Stimulated activated CD8-positive, alpha-beta memory T cell treated with anti-CD3 and anti-CD28 coated beads, Interleukin-15, amount 100 ng/mL, for 24 hours (primary cell): ENCODE measurements at regions not wholly inside any gene's neighbourhood (a gene's known extent, or its start where the extent isn't known, plus 50 kb on each side); places are given as distances from the start of the nearest gene placed in this dataset.
"Not testable (repeated sequence)": the region's sequence is repeated elsewhere in the genome, so short reads cannot be mapped to it uniquely, and the experiment has no call there.

Experiments
- DNase-seq: peaks from one replicate; pipeline ENCODE4 v3.0.0-alpha.2; 2020; ENCODE audit warnings: low read depth

DNA sequence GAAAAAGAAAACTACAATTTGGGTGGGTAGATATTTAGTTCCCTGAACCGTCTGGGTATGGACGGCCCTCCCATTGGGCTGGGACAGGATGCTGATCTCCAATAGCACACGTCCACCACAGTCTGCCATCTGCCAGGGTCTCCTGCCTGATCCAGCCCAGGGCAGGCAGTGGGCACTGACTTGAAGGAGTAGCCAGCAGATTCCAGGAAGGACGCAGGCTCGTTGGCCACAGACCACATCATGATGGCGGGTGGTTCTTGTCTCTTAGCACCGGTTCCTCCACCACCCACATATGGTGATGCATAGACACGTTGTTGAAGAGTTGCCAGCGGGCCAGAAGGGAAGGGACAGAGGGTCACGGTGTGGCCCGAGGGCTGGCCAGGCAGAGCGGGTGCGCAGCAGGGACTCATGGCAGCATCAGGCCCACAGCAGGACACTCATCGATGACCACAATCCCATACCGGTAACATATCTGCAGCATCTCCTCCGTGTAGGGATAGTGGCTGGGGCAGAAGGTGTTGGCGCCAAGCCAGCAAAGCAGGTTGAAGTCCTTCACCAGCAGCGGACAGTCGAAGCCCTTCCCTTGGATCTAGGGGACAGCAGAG, 155.8 kb upstream of the FAM174A start:
- DNase-seq: not testable (repeated sequence)

GRCh38 chr5:100364757-100365478, 170.3 kb upstream of the FAM174A start:
- DNase-seq: not testable (repeated sequence)

DNA sequence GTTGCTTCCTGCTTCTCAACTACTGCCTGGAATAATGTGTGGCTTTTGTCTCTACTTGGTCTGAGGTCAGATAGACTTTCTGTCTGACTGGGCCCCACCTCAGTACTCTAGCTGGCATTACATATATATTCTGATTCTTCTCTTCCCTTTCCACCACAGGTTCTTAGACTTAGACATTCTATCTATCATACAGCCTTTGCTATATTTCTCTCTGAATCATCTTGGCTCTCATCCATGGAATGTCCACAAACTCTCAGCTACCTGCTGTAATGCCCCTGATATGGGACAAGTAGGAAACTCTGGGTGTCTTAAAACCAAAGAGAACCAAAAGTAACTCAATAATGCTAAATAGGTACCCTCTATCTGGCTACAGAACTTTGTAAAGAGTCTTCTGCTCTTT, 170.8 kb upstream of the FAM174A start:
- not testable (repeated sequence) for DNase-seq

- not testable (repeated sequence) for DNase-seq
Measured at GRCh38 chr5:100359998-100360397, 175.2 kb upstream of the FAM174A start.

DNA sequence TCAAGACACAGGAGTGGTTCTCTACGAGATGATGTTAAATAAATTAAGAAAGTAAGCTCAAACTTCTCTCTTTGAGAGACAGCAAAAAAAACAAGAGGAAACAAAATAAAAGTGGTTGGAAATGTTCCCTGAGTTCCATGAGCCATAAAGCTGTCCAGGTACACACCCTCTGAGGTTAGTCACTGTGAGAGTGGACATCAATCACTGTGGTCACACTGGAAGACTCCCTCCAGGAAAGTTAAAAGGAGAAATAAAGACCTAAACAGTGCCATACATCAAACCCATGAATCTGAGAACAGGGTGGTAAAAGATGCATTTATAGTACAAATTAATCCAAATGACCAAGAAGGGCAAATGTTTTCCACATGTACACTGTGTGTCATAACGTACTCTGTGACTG, 188.9 kb upstream of the FAM174A start:
- not testable (repeated sequence) for DNase-seq

DNA sequence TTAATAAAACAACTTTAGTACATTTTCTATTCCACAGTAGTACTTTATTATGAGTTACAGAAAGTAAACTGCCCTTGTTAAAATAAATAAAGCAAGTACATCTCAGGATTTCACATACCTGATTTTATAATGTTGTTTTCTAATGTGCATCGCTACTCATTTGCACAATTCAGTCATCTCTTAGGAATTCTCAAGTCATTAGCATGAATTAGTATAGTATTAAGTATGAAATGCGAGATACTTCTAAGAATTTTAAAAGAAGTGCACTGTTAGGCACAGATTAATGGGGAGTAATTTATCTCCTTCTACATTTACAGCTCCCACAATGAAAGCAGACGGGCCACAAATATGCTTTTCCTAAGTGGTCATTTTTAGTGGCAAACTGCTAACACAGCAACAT, 193.7 kb upstream of the FAM174A start:
- not testable (repeated sequence) for DNase-seq

DNA sequence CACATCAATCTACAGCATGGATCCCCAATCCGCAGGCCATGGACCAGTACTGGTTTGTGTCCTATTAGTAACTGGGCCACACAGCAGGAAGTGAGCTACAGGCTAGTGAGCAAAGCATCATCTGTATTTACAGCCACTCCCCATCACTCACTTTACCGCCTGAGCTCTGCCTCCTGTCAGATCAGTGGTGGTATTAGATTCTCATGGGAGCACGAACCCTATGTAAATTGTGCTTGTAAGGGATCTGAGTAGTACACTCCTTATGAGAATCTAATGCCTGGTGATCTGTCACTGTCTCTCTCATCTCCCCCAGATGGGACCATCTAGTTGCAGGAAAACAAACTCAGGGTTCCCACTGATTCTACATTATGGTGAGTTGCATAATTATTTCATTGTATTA, 212.7 kb upstream of the FAM174A start:
- no peak for DNase-seq

GRCh38 chr5:100319885-100320284, 215.3 kb upstream of the FAM174A start:
- DNase-seq: no peak

DNA sequence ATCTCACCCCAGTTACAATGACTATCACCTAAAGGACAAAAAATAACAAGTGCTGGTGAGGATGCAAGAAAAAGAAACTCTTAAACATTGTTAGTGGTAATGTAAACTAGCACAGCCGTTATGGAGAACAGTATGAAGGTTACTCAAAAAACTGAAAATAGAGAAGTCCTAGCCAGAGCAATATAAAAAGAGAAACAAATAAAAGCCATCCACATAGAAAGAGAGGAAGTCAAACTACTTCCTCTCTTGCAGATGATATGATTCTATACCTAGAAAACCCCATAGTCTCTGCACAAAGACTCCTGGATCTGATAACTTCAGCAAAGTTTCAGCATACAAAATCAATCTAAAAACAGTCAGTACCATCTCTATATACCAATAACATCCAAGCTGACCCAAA, 221.5 kb upstream of the FAM174A start:
- DNase-seq: no peak

DNA sequence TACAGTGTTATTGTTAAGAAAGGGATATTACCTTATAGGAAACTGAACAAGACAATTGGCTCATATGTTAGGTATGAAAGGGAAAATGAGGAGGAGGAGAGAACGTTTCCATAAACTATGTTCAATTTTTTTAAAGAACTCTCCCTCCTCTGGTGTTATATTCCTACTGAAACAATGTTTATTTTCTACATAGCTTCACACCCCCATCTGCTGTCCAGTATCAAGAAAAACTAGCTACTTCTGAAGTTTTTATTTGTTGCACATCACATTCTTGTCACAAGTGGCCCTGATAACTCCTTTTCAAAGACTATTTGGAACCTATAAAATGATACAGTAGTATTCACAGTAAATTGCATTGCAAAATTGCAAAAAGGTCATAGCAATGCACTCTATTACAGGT, 223.4 kb upstream of the FAM174A start:
- no peak for DNase-seq

DNA sequence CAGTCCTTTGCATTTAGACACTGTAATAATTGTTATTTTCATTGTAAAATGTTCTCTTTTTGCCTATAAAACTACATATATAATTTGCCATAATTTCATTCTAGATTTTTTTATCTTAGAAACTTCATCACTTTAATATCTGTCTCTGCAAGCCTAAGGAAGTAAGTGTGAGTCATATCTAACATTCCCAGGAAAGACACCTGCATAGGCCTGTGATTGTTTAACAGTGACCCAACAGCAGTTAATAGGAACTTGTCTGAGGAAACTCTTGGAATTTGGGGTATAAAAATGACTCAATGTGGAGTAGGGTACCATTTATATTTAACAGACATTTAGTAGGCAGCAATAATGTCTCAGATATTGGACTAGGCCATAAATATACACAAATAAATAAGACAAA, 229.2 kb upstream of the FAM174A start:
- no peak for DNase-seq

DNA sequence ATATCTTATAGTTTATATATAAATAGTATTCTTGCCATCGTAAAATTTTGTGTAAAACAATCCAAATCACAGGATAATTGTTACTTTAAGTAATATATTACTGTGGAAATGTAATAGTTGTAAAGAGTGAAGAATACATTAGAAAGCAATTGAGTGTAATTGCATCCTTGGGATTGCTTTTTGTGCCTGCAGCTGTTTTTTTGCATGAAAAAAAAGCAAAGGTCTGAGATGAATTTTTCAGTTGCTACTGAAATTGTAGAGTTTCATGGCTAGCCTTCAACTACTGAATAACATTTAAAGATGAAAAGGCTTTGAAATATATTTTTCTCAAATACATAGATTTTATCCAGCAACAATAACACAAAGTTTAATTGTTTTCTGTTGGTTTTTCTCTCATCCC, 232.0 kb upstream of the FAM174A start:
- DNase-seq: no peak

DNA sequence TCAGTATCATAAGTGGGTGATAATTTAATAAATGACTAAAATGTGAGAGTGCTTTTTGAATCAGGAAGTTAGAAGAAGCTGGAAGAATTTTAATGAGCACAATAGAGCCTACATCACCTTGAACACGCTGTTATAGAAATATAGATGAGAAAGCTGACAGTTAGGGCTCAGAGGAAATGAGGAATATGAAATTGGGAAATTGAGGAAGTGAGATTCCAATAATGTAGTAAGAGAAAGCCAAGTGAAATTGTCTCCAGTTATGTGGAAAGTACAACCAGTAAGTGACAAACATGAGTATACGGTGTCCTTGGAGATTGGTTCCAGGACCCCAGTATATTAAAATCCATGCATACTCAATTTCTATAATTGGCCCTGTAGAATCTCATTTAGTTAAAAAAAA, 235.9 kb upstream of the FAM174A start:
- no peak for DNase-seq

DNA sequence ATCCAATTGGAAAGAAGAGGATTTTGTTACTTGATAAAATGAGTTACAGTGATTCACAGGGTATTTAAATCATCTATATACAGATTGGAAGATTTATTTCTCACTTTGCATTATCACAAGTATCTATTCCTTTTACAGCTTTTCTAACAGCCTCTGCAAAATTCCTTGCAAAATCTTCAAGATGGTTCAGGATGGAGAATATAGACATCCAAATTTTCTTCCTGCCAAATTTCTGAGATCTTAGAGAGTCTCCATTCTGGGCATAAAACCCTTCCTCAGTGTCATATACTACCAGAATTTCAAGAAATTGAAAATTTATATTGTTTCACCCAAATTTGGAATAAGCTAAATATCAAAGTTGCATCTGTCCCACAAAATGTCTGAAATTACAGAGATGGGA, 259.1 kb upstream of the FAM174A start:
- no peak for DNase-seq

DNA sequence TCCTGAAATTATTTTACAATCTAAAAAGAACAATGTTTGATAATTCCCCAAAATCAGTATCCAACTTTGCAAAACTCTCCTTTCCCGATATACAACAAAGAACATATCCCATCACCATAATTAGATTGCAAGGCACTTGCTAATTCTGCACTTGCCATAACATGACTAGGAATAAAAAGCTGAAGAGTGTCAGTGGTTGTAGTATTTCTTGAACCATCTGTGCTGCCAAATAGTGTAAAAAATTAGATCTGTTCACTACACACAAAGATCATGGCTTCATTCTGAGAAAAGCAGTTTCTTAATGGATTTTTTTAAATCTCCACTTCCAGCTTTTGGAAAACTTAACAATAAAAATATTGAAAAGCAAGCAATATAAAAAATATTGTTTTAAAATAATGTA, 259.5 kb upstream of the FAM174A start:
- DNase-seq: no peak

- DNase-seq: no peak
Measured at GRCh38 chr5:100273846-100274580, 261.2 kb upstream of the FAM174A start.

DNA sequence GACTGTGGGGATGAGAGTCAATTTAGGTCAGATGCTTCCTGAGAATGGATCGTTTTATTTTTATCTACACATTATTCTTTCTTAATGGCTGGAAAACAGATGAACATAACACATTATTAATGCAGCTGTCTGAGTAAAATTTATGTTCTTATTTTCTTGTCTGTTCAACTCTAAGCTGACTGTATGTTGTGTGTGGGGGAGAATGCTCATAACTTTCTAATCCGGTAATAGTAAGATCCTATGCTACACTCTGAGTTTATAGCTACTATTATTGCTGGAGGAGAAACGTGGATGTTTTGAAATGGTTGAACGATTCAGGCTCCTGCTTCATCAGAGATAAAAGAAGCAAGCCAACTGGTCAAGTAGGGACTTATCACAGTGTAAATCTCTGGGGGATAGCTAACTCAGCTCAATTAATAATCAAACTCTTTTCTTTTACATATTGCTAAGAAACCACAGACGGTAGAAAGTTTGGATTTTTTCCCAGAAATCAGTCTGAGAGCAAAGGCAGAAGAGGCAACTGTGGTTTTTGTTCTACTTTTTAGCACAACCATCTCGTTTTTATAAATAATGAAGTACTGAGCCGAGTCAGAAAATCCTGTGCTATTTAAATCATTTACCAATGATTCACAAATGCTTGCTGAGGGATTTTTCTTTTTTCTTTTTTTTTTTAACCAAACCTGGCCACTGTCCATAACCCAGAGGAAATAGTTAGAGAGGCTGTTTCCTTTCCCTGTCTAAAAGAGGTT, 265.0 kb upstream of the FAM174A start:
- DNase-seq: no peak

GRCh38 chr5:100260968-100261367, 274.2 kb upstream of the FAM174A start:
- no peak for DNase-seq

DNA sequence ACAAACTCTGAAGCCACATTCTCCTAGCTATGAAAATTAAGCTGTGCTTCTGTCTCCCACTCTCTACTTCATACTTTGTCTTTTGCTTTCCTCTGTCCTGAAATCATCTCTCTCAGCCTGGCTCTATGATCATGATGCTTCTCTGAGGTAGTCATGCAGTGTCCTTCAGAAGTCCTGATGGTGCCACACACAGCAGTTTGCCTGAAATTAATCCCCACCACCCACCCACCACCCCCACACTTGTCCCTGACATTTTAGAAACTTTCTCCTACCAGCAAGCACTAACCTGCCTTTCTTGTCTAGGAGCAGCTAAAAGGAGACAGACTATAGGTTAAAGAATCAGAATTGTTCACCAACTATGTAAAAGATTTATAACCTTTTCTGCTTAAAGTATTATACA, 282.2 kb upstream of the FAM174A start:
- no peak for DNase-seq

GRCh38 chr5:100252037-100252436, 283.1 kb upstream of the FAM174A start:
- no peak for DNase-seq

DNA sequence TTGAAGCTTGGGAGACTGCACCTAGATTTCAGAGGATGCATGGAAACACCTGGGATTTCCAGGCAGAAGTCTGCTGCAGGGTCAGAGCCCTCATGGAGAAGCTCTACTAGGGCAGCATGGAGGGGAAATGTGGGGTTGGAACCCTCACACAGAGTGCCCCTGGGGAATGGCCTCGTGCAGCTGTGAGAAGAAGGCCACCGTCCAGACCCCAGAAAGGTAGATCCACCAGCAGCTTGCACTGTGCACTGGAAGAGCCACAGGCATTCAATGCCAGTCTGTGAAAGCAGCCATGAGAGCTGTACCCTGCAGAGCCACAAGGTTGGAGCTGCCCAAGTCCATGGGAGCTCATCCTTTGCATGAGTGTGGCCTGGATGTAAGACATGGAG, 285.3 kb upstream of the FAM174A start:
- no peak for DNase-seq

- DNase-seq: no peak
Measured at GRCh38 chr5:100249211-100249883, 285.8 kb upstream of the FAM174A start.
